ENCODE measurements at regions not wholly inside any gene's neighbourhood (a gene's known extent, or its start where the extent isn't known, plus 50 kb on each side); places are given as distances from the start of the nearest gene placed in this dataset.

- no peak for DNase-seq
These were observed 354.5 kb upstream of the DUSP10 start for GRCh38 chr1:222096476-222096772.

DNA sequence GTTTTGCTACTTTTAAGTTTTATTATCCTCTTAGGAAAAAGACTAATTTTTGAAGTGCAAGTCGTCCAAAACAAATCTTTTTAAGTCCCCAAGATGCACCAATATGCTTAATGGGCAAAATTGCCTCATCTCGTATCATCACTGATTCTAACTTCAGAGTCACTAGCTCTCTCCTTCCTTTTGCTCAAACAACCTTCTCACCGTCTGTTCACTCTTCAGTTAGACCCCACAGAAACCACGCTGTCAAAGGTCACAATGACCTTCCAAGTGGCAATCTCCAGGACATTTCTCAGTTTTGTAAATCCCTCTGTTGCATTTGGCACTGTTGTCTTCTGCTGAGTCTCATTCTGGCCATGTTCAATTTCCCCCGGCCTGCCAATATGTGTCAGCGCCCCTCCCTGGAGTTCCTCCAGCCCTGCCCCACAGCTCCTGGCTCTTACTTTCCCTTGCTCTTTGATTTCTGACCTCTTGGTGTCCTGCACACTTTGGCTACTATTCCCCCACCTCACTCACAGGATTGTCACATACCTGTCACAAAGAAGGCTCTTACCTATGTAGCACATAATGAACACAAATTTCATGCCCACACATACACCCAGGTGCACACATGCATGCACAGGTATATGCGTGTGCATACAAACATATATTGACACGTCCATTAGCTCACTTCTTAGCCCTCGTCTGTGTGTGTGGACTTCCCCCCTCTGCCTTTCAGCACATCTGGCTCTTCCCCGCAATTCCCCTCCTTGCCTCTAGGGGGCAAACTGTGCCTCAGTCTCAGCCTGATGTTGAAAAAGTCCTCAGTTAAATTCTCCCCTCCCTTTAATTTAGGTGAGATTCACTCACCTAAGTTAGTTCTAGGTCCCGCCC lies 354.0 kb upstream of the DUSP10 start:
- peak; percentile 33 for DNase-seq

- no peak for DNase-seq
These were observed 351.6 kb upstream of the DUSP10 start for GRCh38 chr1:222093518-222093917.

GRCh38 chr1:222090103-222090502 lies 348.2 kb upstream of the DUSP10 start:
- DNase-seq = no peak

DNA sequence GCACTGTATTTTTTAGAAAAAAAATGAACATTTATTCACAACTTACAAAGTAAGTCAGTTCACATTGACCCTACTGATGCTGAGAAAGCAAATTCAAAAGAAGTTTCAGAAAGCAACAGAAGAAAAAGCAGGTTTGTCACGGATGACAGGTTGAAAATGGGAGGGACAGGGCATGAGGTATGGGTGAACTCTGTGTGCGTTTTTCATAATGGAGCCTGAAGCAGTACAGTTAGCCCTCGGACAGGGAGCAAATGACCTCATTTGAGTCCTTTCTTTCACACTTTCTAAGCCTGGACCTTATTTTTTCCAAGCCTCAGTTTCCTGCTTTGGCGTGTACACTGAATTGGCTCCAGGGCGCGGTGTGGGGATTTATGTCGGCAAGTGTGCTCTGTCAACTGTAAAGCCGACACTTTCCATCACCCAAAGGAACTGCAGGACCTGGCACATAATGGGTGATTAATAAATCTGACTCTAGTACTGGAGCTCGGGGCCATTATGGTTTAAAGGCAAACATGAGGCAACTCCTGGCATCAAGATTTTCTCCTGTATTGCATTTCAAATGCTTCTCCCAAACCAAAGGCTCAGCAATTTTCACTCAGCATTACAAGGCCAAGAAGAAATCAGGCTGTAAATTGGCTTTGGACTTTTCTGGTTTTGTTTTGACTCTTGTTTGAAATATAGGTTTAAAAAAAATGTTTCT lies 345.5 kb upstream of the DUSP10 start:
- DNase-seq = no peak

DNA sequence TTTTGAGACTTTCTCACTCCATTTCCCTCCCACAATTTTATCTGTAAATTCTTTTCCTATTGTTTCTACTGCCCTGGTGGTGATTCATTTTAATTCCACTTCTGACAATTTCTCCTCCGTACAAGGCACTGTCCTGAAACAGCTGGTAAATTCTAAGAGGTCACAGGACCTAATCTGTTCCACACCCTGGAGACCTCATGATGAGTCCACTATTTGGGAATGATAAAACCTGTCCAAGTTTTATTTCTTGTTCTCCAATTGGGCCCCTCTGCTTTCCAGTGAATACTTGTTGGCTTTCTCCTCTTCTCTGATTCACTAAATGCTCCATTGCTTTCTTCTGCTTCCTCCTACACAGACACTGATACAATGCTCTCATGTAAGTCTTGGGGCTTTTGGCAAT lies 343.1 kb upstream of the DUSP10 start:
- no peak for DNase-seq

GRCh38 chr1:222084048-222084447 lies 342.2 kb upstream of the DUSP10 start:
- DNase-seq = no peak

DNA sequence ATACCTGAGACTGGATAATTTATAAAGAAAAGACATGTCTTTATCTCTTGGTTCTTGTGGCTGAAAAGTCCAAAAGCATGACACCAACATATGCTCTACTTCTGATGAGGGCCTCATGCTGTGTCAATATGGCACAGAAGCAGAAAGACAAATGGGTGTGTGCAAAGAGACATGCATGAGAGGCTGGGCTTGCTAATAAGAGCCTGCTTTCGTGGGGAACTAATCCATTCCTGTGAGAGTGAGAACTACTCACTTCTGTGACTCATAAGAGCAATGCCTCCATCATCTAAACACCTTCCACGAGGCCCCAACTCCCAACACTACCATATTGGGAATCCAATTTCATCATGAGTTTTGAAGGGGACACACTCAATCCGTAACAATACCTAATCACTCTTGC lies 340.0 kb upstream of the DUSP10 start:
- no peak for DNase-seq

- no peak for DNase-seq
These were observed 337.7 kb upstream of the DUSP10 start for GRCh38 chr1:222079566-222079965.

GRCh38 chr1:222077206-222077605 lies 335.3 kb upstream of the DUSP10 start:
- DNase-seq = no peak

DNA sequence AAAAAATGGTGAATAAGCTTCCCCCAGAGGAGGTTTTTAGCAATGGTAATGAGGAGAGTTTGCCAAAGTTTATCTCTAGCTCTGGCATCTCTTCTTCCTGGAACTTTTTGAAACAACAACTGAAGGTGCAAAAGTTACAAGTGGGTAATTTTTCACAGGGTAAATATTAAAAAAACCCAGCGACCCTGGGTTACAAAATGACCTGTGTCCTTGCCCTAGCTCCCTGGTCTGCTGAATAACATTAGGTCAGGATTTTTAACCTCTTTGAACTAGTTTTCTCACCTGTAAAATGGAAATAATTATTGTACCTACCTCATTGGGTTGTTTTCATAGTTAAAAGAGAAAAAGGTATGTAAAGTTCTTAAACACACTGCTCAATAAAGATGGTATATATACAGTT lies 332.4 kb upstream of the DUSP10 start:
- DNase-seq = no peak

DNA sequence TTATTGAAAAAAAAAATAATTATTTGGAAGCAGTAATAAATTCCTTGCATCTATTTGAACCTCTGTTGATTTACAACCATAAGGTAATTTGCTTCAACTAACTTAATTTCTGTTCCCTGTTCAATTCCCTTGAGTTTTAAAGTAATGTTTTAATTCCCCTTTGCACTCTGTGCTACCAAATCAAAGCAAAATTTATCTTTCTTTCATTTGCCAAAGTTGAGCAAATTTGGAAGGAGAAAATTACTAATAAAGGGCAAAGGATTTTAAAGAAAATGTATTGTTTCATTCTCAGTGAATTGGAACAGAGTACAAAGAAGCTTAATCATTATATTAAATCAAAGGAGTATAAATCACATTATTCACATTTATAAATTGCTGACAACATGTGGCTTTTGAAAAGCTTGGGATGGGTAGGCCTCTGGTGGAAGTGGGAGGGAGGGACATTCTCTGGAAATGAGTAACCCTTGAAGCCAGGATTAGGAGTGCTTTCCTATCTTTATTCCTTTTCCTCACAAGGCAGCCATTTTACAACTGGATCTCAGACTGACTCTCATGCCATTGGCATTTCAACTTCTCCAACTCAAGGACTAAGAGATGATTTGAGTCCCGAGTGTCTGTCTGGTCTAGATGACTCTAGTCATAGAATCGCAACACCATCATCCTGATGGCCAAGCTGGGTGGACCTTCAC lies 331.6 kb upstream of the DUSP10 start:
- DNase-seq = no peak

- DNase-seq = no peak
These were observed 329.5 kb upstream of the DUSP10 start for GRCh38 chr1:222071387-222071786.

DNA sequence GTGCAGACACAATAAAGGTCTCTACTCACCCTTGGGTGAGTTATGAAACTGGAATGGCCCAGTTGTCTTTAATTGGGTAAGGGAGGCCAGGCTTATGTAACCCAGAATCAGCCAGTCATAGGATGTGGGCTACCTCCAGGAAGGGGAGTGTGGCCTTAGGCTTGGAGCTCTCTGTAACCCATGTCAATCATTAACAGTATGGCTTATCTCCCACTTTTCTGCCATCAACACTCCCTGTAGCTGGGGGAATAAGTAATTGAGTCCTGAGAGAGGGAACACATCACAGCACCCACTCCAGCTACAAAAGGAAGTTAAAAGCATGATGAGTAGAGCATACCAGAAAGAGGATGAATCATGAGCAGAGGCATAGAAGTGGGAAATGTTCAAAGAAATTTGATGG lies 327.0 kb upstream of the DUSP10 start:
- no peak for DNase-seq

GRCh38 chr1:222068101-222068500 lies 326.2 kb upstream of the DUSP10 start:
- DNase-seq = no peak

DNA sequence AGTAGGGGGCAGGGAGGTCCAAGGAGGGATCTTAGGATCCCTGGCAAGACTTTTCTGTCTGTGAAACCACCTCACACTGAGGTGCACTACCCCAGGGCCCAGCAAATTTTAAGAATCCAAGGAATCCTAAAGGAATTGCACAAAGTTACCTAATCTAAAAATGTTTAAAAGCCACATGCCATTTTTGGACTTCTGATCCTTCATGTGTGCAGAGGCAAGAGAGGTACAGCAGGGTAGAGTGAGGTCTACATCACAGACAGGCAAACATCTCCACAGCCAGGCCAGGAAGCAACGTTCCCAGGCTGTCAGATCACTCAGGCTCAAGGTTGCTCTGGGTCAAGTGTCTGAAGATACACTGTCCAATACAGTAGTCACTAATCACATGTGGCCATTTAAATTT lies 324.6 kb upstream of the DUSP10 start:
- DNase-seq = no peak

DNA sequence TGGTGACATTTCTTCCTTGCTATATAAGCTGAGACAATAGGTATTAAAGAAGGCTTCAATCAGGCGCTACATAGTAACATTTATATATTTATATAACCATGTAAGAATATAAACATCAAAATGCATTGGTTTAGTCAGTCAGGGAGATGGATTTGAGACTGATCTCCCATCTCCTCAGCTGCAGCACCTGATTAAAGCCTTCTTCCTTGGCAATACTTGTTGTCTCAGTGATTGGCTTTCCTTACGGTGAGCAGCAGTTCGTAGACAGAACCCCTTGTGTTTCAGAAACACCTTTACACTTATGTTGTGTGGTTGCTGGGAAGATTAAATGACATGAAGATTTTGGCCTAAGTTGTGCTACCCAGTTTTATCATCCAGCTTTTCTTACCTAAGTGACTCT lies 323.3 kb upstream of the DUSP10 start:
- no peak for DNase-seq

DNA sequence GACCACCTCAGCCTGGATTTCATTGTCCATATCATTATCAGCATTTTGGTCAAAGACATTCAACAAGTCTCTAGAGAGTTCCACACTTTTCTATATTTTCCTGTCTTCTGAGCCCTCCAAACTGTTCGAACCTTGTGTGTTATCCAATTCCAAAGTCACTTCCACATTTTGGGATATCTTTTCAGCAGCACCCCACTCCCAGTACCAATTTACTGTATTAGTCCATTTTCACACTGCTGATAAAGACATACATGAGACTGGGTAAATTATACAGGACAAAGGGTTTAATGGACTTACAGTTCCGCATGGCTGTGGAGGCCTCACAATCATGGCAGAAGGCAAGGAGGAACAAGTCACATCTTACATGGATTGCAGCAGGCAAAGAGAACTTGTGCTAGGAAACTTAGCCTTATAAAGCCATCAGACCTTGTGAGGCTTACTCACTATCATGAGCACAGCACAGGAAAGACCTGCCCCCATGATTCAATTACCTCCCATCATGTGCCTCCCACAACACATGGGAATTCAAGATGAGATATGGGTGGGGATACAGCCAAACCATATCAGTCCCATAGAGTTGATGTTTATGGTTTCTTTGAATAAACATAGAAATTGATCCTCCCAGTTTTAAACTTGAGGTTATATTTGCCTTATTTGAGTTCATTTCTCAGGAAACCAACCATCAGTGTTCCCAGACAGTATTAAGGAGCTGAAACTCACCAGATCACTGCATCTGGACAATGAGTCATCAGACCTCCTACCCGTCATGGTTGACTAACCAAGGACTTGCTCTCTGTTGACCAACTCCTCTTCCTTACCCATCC lies 322.7 kb upstream of the DUSP10 start:
- DNase-seq = no peak

- no peak for DNase-seq
These were observed 320.8 kb upstream of the DUSP10 start for GRCh38 chr1:222062640-222063039.

DNA sequence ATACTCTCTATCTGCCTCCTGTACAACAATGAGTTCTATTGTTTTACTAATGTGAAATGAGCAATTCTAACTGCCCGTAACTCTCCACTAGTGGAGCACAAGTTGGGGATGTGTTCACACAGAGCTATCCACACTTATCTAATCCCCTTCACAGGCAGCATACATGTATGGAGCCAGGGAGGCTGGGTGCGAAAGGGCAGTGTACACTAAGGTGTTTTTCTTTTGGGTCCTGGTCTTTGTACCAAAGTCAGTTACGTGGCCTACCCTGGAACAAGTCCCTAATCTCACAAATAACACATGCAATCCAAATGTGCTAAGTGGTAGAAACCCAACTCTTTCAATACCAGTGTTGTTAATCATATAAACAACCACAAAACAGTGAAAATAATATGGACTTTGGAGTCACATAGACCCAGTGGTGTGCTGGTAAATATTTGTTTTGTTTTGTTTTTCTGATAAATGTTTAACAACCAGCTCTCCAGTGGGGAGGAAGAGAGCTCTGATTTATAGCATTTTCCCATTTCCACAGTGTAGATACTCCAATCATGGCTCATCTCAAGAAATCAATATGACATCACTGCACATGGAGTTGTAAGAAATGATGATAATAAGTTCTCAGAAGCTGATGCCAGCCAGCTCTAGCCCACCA lies 319.9 kb upstream of the DUSP10 start:
- no peak for DNase-seq

DNA sequence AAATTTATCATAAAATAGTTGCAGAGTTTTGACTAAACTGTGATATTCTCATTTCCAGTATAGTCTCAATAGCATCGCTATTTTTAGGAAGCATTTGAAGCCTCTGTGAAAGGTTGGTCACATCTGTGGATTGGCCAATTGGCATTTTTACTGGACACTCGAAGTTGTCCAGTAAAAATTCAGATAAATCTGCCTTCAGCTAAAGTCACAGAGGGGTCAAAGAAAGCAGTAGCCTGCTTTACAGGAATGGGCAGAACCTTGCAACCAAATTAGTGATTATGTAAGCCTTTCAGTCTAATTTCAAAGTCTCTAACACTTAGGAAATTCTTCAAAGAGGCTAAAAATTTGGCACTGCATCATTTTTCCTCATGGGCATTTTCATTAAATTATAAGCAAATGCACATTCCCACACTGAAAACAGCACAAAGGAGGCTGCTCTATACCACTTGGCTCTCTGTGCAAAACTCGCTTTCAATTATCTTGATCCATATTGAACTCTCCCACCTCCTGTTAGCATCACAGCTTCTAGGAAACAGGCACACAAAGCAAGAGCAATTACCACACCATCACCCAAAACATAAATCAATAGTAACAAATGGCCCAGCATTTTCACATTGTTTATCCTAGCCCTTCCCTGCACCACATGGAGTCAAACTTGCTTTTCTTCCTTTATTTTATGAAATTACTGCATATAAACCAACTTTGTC lies 318.5 kb upstream of the DUSP10 start:
- DNase-seq = no peak

- no peak for DNase-seq
These were observed 316.4 kb upstream of the DUSP10 start for GRCh38 chr1:222058249-222058648.
